A673 (cell line): ENCODE measurements at regions not wholly inside any gene's neighbourhood (a gene's known extent, or its start where the extent isn't known, plus 50 kb on each side); places are given as distances from the start of the nearest gene placed in this dataset.

Experiments used
- BruUV-seq: library from RNA; stranded (reverse); fragments of 400-500 nt; replicated peaks from 2 replicates; lab custom pipeline; 2021; lab: Mats Ljungman, UMichigan
- CTCF ChIA-PET: fragments of 300-600 bp; sonication (Branson Sonifier 250); formaldehyde crosslinking; loops from one replicate; lab custom pipeline; 2022; ENCODE audit warnings: antibody characterized with exemption; lab: Charles Lee
- POLR2A ChIA-PET: fragments of 300-600 bp; sonication (Branson Sonifier 250); formaldehyde crosslinking; loops from one replicate; lab custom pipeline; 2022; ENCODE audit warnings: antibody characterized with exemption; ENCODE audit not compliant: low non-redundant PET; lab: Charles Lee
- DNase-seq: peaks from one replicate; pipeline ENCODE4 v3.0.0-alpha.2; 2015; ENCODE audit warnings: low spot score
- H3K27ac ChIP-seq: fragments of 200-600 bp; sonication (generic); 2 replicates; pipeline ENCODE4 v1.5.1; 2016; ENCODE audit warnings: mixed run types, low read depth, mild to moderate bottlenecking, mixed read lengths, antibody characterized with exemption, low read length; ENCODE audit not compliant: poor library complexity, severe bottlenecking
- H3K27me3 ChIP-seq: fragments of 200-600 bp; sonication (generic); replicated peaks from 2 replicates; pipeline ENCODE4 v1.6.1; 2017; ENCODE audit warnings: mixed run types, low read depth, mild to moderate bottlenecking, mixed read lengths, antibody characterized with exemption, low read length; ENCODE audit not compliant: insufficient read depth, poor library complexity
- H3K36me3 ChIP-seq: fragments of 200-600 bp; sonication (generic); 2 replicates; pipeline ENCODE4 v1.6.1; 2016; ENCODE audit warnings: mixed run types, mild to moderate bottlenecking, mixed read lengths, antibody characterized with exemption, low read length; ENCODE audit not compliant: insufficient read depth, poor library complexity, severe bottlenecking
- H3K4me1 ChIP-seq: fragments of 200-600 bp; sonication (generic); 2 replicates; pipeline ENCODE4 v1.6.1; 2017; ENCODE audit warnings: mixed run types, mild to moderate bottlenecking, mixed read lengths, antibody characterized with exemption, low read length; ENCODE audit not compliant: insufficient read depth, poor library complexity, severe bottlenecking
- H3K4me3 ChIP-seq: fragments of 200-600 bp; sonication (generic); 2 replicates; pipeline ENCODE4 v1.5.1; 2016; ENCODE audit warnings: low read depth, mixed run types, mild to moderate bottlenecking, mixed read lengths, low read length; ENCODE audit not compliant: poor library complexity, severe bottlenecking
- H3K9me3 ChIP-seq: fragments of 200-600 bp; sonication (generic); 2 replicates; pipeline ENCODE4 v1.6.1; 2016; ENCODE audit warnings: mixed run types, low read depth, mild to moderate bottlenecking, mixed read lengths, antibody characterized with exemption, low read length; ENCODE audit not compliant: poor library complexity, severe bottlenecking
- CTCF ChIP-seq: fragments of 300-800, 200-600 bp; sonication (generic); conservative IDR thresholded peaks from 2 replicates; pipeline ENCODE4 v1.5.1; 2017; ENCODE audit warnings: low read depth, mild to moderate bottlenecking, antibody characterized with exemption, low read length, moderate library complexity, mixed read lengths
- EZH2 ChIP-seq: fragments of 200-600 bp; sonication (generic); IDR thresholded peaks from 2 replicates; pipeline ENCODE4 v1.6.1; 2017; ENCODE audit warnings: borderline replicate concordance, low read depth, mild to moderate bottlenecking, mixed read lengths, antibody characterized with exemption, low read length; ENCODE audit not compliant: poor library complexity, severe bottlenecking
- intact Hi-C: fragments of 100-400 bp; cut with micrococcal nuclease; formaldehyde crosslinking; loops from one replicate; pipeline ENCODE4 v1.10.0; 2022; ENCODE audit not compliant: unreplicated experiment

GRCh38 chr1:73333847-73334503 is 864.0 kb downstream of the LRRIQ3 start:
- no peaks in the 10 kb centered on the region for H3K36me3 ChIP-seq
- no peak for DNase-seq
- no peak overlapping the region for H3K27ac ChIP-seq
- BruUV-seq = no TSS peak
- ChIA-PET POLR2A (no interaction called here), CTCF (no interaction called here)
- H3K4me3 ChIP-seq = no peak overlapping the region
- H3K4me1 ChIP-seq = no peaks in the 10 kb centered on the region
- H3K27me3 ChIP-seq = no peaks in the 10 kb centered on the region
- H3K9me3 ChIP-seq = peaks cover 14% of the 10 kb centered on the region
- TF ChIP-seq EZH2 (no peak), CTCF (no peak)
- intact Hi-C loops = no loop called here

GRCh38 chr1:73331726-73332125 is 866.2 kb downstream of the LRRIQ3 start:
- Histone ChIP-seq H3K9me3 (peaks cover 14% of the 10 kb centered on the region), H3K27ac (no peak overlapping the region), H3K4me3 (no peak overlapping the region), H3K27me3 (no peaks in the 10 kb centered on the region), H3K36me3 (no peaks in the 10 kb centered on the region), H3K4me1 (no peaks in the 10 kb centered on the region)
- intact Hi-C loops = no loop called here
- no peak for DNase-seq
- CTCF ChIA-PET = no interaction called here
- POLR2A ChIA-PET = no interaction called here
- TF ChIP-seq EZH2 (no peak), CTCF (no peak)
- BruUV-seq = no TSS peak

DNA sequence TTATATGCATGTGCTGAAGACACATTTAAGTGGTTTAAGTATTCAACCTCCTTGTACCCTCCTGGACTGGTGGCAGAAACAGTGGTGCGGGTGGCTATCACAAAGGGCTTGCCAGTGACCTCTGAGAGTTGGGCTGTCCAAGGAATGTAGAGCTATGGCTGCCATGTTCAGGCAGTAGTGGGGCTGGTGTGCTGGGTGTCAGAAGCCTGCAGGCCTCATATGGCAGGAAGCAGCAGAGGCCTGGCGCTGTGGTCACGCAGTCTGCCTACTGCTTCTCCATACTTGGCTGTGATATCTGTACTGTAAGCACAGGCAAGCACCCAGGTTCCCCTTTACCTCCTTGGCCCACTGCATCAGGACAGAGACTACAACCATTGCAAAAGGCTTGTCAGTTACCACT is 870.0 kb downstream of the LRRIQ3 start:
- intact Hi-C loops = no loop called here
- H3K9me3 ChIP-seq = peaks cover 24% of the 10 kb centered on the region
- no TSS peak for BruUV-seq
- CTCF ChIA-PET = no interaction called here
- H3K4me3 ChIP-seq = no peak overlapping the region
- no peak overlapping the region for H3K27ac ChIP-seq
- no peaks in the 10 kb centered on the region for H3K36me3 ChIP-seq
- no peaks in the 10 kb centered on the region for H3K27me3 ChIP-seq
- TF ChIP-seq CTCF (no peak), EZH2 (no peak)
- DNase-seq = no peak
- H3K4me1 ChIP-seq = no peaks in the 10 kb centered on the region
- POLR2A ChIA-PET = no interaction called here
